HG03039 (cell line): ENCODE measurements at regions not wholly inside any gene's neighbourhood (a gene's known extent, or its start where the extent isn't known, plus 50 kb on each side); places are given as distances from the start of the nearest gene placed in this dataset.

Source experiments
- ATAC-seq: cut with Tn5 transposase; IDR thresholded peaks from one replicate; pipeline ENCODE4 v1.9.1; 2021; ENCODE audit warnings: mild to moderate bottlenecking, moderate library complexity; ENCODE audit not compliant: unreplicated experiment

- no peak for ATAC-seq
These were observed 51.4 kb upstream of the SOX2 start for GRCh38 chr3:181660337-181660736.

GRCh38 chr3:181637456-181637855 is 74.3 kb upstream of the SOX2 start:
- ATAC-seq, result no peak

DNA sequence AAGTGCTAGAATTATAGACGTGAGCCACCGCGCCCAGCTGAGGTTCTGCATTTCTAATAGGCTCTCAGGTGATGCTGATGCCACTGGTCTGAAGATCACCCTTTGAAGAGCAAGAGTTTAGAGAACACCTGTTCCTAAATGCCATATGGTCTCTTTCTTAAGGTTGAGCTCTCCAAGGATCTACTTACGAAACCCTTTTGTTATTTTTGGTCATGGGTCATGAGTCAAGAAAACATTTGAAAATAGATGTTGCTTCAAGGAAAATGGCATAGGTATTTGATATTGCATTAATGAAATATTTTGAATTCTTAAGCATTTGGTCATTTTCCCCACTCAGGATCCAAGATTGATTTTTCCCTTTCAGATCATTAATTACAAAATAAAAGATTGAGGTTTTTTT is 74.7 kb upstream of the SOX2 start:
- no peak for ATAC-seq

DNA sequence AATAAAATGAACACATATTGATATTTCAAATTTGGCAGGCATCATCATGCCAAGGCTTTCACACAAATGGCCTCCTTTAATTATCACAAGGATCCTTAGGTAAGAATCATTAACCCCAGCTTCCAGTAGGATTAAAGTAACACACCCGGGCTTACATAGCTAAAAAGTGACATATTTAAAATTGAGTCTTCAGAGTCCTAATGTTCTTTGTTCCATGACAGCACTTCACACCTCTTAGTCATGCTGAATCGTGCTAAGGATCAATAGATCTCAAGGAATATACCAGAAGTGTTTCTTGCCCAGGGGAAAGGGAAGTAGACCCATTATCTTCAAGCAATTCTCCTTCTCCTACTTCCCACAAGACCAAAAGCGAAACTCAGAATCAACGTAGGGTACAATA is 76.6 kb upstream of the SOX2 start:
- no peak for ATAC-seq

GRCh38 chr3:181633556-181633955 is 78.2 kb upstream of the SOX2 start:
- no peak for ATAC-seq

GRCh38 chr3:181631901-181632300 is 79.8 kb upstream of the SOX2 start:
- ATAC-seq, result no peak

DNA sequence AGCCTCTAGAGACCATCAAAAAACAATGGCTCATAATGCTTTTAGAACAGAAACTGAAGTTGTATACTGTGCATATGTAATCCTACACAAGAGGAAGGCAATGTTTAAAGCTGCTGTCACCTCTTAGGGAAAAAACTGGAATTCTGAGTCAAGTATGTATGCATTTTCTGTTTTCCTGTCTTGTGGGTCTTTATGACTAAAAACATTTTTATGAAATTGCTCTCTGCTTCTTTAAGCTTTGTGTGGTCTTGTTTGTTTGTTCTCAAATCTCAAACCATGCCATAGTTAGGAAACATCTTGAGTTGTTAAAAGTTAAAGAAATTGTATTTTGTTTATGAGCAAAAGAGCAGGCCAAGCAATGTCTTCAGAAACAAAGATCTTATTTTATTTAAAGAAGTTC is 80.9 kb upstream of the SOX2 start:
- no peak for ATAC-seq

DNA sequence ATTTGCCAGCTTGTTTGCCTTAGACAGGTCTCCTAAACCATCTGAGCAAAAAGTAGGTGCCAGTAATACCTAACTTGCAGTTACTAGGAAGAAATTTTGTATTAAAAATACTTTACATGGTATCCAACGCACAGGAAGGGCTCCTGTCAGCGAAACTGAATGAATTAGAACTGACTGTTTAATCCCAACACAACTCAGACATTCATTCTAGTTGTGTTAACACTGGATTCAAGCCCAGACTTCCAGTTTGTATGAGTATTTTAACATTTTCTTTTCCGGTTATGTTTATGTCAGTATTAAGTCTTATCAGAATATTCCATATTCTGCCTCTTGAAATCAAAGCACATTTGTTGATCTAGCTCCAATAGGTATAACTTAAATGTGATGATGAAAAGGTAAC is 82.0 kb upstream of the SOX2 start:
- no peak for ATAC-seq

- ATAC-seq, result no peak
These were observed 82.7 kb upstream of the SOX2 start for GRCh38 chr3:181629029-181629428.

GRCh38 chr3:181628384-181628783 is 83.3 kb upstream of the SOX2 start:
- no peak for ATAC-seq

DNA sequence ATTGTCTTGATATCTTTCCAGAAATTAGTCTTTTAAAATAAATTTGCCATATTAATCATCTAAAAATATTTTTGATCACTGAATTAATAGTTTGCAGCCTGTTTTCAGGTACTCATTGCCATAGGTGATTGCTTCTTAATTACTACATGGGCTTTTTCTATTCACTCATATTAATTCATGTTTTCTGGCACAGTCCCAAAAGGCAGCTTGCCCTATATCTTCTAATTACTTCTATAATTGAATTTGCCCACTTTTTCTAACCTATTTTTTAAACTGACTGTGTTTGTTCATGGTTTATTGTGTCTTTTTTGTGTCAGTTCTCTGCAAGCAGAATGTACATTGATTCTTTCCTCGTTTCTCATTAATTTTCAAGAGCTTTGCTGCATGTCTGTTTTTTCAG is 85.7 kb upstream of the SOX2 start:
- no peak for ATAC-seq

GRCh38 chr3:181623924-181624694 is 87.6 kb upstream of the SOX2 start:
- ATAC-seq, result no peak

GRCh38 chr3:181622365-181622764 is 89.4 kb upstream of the SOX2 start:
- no peak for ATAC-seq

DNA sequence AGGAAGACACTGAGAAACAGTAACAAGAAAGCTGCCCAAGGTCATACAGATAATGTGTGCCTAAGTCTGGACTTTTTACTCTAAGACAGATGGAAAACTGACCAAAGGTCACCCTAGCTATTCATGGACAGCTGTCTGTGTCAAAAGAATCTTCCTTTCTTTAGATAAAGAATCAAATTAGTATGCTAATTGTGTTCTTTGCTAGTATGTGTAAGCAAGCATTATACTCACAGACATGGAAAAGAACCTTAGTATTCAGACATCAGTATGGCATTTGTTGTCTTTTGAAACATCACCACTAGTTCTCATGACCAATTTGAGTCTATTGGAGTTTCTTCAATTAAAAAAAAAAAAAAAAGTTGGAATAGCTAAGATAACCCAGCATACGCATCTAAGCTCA is 91.8 kb upstream of the SOX2 start:
- no peak for ATAC-seq

GRCh38 chr3:181618260-181618659 is 93.5 kb upstream of the SOX2 start:
- no peak for ATAC-seq

DNA sequence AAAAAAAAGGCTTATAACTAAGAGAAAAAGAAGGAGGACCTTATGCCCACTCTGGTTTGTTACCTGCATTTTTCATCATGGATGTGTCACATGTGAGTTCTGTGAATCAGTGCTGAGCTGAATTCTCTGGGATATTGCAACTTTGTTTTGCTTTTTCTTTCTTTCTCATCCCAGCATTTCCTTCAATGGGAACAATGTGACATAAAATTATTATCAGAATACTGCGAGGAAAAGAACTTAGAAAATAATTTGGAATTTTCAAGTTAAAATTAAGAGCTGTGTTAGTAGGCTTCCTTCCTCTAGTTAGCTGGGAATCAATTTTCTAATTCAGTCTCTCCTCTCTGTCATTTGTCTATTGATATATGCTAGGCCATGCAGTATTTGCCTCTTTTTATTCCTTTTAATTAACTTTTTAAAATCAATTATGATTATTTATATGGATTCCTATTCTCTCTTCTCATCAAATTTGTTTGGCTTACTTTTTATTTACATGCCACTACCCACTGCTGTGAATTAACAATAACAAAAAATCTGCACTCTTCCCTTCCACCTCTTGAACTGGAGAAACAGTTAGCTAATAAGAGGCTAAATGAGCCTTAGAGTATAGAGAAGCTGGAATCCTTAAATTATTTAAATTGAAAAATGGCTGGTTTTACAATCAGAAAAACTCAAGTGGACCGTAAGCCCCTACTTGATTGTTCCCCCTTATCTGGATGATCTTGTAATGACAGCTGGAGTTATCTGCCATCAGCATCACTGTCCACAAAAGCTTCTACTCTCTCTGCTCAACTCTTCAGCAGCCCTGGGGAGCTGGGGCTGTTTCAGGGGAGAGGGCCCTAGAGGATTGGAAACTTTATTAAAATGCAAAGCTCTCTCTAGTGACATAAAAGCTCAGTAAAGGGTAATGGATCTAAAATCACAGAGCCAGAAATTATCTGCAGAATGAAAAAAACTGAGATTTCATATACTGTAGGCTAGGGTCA is 95.3 kb upstream of the SOX2 start:
- no peak for ATAC-seq

GRCh38 chr3:181615666-181616065 is 96.1 kb upstream of the SOX2 start:
- no peak for ATAC-seq

GRCh38 chr3:181614878-181615277 is 96.8 kb upstream of the SOX2 start:
- ATAC-seq, result no peak

GRCh38 chr3:181613813-181614212 is 97.9 kb upstream of the SOX2 start:
- ATAC-seq, result no peak

GRCh38 chr3:181613191-181613590 is 98.5 kb upstream of the SOX2 start:
- no peak for ATAC-seq

GRCh38 chr3:181610973-181611265 is 100.8 kb upstream of the SOX2 start:
- ATAC-seq, result no peak
